T-helper 9 cell (primary cell): ENCODE measurements at regions not wholly inside any gene's neighbourhood (a gene's known extent, or its start where the extent isn't known, plus 50 kb on each side); places are given as distances from the start of the nearest gene placed in this dataset.
"Not testable (repeated sequence)": the region's sequence is repeated elsewhere in the genome, so short reads cannot be mapped to it uniquely, and the experiment has no call there.

Experiments used
- DNase-seq: peaks from one replicate; pipeline ENCODE4 v3.0.0-alpha.2; 2020

DNA sequence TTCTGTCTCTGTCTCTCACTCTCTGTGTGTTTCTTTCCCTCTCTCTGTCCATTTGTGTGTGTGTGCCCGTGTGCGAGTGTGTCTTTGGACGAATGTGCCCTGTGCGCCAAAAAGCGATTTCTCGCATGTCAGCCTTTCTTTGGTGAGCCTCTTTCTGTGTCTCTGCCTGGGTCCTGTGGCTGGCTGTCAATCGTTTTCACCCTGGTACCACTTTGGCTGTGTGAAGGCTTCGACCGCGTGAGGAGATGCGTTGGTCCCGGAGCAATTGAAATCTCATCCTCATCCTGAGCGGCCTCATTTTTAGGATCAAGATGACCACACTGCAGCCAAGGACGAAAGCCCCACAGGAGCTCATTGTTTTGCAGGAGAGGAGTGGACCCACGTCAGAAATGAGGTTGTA lies 288.9 kb upstream of the ZNF337 start:
- no peak for DNase-seq

DNA sequence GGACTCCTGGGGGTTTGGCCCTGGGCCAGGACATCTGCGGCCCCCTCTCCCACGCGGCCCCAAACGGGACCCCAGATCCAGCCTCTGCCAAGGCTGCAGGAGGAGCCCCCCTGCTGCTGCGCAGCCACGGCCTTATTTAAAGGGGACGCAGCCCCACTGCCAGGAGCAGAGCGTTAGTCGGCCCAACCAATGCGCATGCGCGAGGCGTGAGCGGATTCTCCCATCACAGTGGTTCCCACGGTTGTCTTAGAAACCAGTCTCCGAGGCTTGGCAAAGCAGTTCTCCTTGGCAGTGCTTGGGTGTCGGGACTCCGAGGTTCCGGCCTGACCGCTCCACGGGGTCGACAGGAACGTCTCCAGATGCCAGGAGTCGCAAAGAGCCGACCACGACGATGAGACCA lies 288.3 kb upstream of the ZNF337 start:
- no peak for DNase-seq

GRCh38 chr20:25982701-25983100 lies 286.0 kb upstream of the ZNF337 start:
- DNase-seq, result not testable (repeated sequence)

GRCh38 chr20:25978450-25979190 lies 282.0 kb upstream of the ZNF337 start:
- not testable (repeated sequence) for DNase-seq

- not testable (repeated sequence) for DNase-seq
Measured at GRCh38 chr20:25975816-25976215, 279.2 kb upstream of the ZNF337 start.

DNA sequence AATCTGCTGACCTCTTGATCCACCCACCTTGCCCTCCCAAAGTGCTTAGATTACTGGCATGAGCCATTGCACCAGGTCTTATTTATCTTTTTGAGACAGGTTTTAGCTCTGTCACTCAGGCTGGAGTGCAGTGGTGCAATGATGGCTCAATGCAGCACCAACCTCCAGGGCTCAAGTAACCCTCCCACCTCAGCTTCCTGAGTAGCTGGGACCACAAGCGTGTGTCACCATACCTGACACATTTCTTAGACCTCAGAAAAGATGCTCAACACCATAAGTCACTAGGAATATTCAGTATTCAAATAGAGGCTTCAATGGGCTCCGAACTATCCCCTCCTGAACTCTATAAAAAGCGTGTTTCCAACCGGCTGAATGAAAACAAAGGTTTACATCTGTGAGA lies 268.6 kb upstream of the ZNF337 start:
- DNase-seq, result not testable (repeated sequence)

- not testable (repeated sequence) for DNase-seq
Measured at GRCh38 chr20:25953876-25954275, 257.2 kb upstream of the ZNF337 start.

DNA sequence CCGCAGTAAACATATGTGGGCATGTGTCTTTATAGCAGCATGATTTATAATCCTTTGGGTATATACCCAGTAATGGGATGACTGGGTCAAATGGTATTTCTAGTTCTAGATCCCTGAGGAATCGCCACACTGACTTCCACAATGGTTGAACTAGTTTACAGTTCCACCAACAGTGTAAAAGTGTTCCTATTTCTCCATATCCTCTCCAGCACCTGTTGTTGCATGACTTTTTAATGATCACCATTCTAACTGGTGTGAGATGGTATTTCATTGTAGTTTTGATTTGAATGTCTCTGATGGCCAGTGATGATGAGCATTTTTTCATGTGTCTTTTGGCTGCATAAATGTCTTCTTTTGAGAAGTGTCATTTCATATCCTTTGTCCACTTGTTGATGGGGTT lies 238.6 kb upstream of the ZNF337 start:
- not testable (repeated sequence) for DNase-seq

DNA sequence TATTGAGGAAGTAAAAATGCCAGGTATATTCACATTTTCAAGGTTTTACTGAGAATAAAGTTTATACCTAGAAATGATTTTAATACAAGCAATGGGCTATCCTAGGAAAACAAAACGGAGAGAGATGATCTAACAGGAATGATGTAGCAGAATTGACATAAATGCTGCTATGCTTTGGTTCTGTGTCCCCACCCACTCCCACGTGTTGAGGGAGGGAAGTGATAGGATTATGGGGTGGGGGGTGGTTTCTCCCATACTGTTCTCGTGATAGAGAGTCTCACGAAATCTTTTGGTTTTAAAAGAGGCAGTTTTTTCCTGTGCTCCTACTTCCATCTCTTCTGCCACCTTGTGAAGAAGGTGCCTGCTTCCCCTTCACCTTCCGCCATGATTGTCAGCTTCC lies 236.2 kb upstream of the ZNF337 start:
- DNase-seq, result not testable (repeated sequence)

DNA sequence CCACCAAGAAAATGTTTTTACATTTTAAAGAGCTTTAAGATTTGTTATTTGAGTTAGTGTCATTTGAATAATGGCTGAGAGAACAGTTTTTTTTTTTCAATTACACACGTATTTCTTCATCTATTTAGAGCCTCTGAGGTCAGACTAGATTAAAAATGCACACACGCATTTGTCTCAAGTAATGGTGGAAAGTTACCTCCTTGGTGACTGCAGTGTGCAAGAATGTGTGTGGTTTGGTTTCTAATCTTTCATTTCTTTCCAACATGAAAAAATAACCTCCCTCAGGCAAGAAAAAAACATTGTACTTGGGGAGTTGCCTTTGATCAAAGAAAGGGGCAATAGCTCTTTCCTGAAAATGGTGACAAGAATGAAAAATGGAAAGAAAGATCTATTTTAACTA lies 235.5 kb upstream of the ZNF337 start:
- not testable (repeated sequence) for DNase-seq

GRCh38 chr20:25902321-25902720 lies 205.7 kb upstream of the ZNF337 start:
- not testable (repeated sequence) for DNase-seq

- DNase-seq, result not testable (repeated sequence)
Measured at GRCh38 chr20:25898663-25899062, 202.0 kb upstream of the ZNF337 start.

DNA sequence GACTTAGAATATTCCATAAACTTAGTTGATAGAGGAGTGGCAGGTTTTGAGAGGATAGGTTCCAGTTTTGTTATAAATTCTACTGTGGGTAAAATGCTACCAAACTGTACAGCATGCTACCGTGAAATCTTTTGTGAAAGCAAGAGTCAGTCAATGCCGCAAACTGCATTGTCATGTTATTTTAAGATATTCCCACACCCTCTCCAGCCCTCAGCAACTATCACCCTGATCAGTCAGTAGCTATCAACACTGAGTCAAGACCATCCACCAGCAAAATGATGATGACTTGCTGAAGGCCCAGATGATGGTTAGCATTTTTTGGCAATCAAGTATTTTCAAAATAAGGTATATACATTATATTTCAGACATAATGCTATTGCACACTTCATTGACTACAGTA lies 182.4 kb upstream of the ZNF337 start:
- not testable (repeated sequence) for DNase-seq

DNA sequence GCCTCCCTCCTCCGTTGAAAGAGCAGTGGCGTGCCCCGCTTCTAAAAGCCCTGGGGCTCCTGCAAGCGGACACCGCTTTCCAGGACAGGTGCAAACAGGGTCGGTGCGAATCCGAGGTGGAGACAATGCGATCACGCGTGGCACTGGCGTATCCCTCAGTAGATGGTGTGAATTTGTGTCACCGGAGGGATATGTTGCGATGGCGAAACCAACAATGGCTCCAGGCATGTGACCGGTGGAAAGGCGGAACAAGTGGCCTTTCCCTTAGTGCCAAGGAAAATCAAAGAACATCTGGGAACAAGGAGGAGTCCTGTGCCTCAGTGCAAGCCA lies 172.0 kb upstream of the ZNF337 start:
- DNase-seq, result not testable (repeated sequence)

GRCh38 chr20:25867776-25868649 lies 171.4 kb upstream of the ZNF337 start:
- peak; percentile 34 for DNase-seq

GRCh38 chr20:25867015-25867775 lies 170.5 kb upstream of the ZNF337 start:
- DNase-seq, result not testable (repeated sequence)

GRCh38 chr20:25865715-25866656 lies 169.3 kb upstream of the ZNF337 start:
- peak; percentile 44 for DNase-seq

DNA sequence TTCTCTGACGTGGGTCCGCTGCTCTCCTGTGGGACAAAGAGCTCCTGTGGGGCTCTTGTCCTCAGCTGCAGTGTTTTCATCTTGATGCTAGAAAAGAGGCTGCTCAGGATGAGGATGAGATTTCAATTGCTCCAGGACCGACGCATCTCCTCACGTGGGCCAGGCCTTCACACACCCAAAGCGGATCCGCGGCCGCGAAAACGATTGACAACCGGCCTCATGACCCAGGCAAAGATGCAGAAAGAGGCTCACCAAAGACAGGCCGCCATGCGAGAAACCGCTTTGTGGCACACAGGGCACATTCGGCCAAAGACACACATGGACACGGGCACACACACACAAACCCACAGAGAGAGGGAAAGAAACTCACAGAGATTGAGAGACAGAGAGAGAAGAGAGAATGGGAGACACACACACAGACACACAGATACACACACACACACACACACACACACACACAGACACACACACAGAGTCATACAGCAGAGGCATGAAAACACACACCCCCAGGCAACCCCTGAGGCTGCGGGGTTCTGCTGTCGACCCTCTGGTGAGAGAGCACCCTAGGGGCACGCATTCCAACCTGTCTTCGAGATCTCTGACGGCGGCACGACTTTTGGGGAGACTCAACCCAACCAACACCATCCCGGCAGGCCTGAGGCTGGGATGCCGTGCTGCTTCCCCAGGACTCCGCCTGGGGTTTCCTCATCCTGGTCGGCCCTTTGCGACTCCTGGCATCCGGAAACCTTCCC lies 168.5 kb upstream of the ZNF337 start:
- DNase-seq, result not testable (repeated sequence)

- no peak for DNase-seq
Measured at GRCh38 chr20:25864326-25864962, 167.8 kb upstream of the ZNF337 start.

GRCh38 chr20:25863536-25864325 lies 167.1 kb upstream of the ZNF337 start:
- DNase-seq, result no peak
